Activated T-cell treated with anti-CD3 and anti-CD28 coated beads for 24 hours (primary cell): ENCODE measurements at regions not wholly inside any gene's neighbourhood (a gene's known extent, or its start where the extent isn't known, plus 50 kb on each side); places are given as distances from the start of the nearest gene placed in this dataset.

Experiments used
- DNase-seq: peaks from one replicate; pipeline ENCODE4 v3.0.0-alpha.2; 2020; ENCODE audit warnings: low read depth

- DNase-seq = no peak
Observed at GRCh38 chr16:80418517-80419355, 122.1 kb upstream of the DYNLRB2 start.

- DNase-seq = no peak
Observed at GRCh38 chr16:80417706-80418271, 123.0 kb upstream of the DYNLRB2 start.

- no peak for DNase-seq
Observed at GRCh38 chr16:80408014-80408413, 132.8 kb upstream of the DYNLRB2 start.

GRCh38 chr16:80407265-80407987 is 133.4 kb upstream of the DYNLRB2 start:
- DNase-seq = no peak

- DNase-seq = no peak
Observed at GRCh38 chr16:80404847-80405246, 135.9 kb upstream of the DYNLRB2 start.

GRCh38 chr16:80403894-80404293 is 136.9 kb upstream of the DYNLRB2 start:
- DNase-seq = no peak

- no peak for DNase-seq
Observed at GRCh38 chr16:80390871-80391489, 149.8 kb upstream of the DYNLRB2 start.

GRCh38 chr16:80390046-80390445 is 150.7 kb upstream of the DYNLRB2 start:
- DNase-seq = no peak

GRCh38 chr16:80389338-80389737 is 151.5 kb upstream of the DYNLRB2 start:
- no peak for DNase-seq

GRCh38 chr16:80387318-80387921 is 153.4 kb upstream of the DYNLRB2 start:
- no peak for DNase-seq

GRCh38 chr16:80384862-80385261 is 155.9 kb upstream of the DYNLRB2 start:
- no peak for DNase-seq

- DNase-seq = no peak
Observed at GRCh38 chr16:80380514-80380913, 160.3 kb upstream of the DYNLRB2 start.

GRCh38 chr16:80377096-80377956 is 163.5 kb upstream of the DYNLRB2 start:
- no peak for DNase-seq

GRCh38 chr16:80375973-80376372 is 164.8 kb upstream of the DYNLRB2 start:
- DNase-seq = no peak

- DNase-seq = no peak
Observed at GRCh38 chr16:80375513-80375912, 165.3 kb upstream of the DYNLRB2 start.

GRCh38 chr16:80372341-80372740 is 168.5 kb upstream of the DYNLRB2 start:
- no peak for DNase-seq

GRCh38 chr16:80369138-80369958 is 171.4 kb upstream of the DYNLRB2 start:
- no peak for DNase-seq

GRCh38 chr16:80367037-80367658 is 173.6 kb upstream of the DYNLRB2 start:
- DNase-seq = no peak

GRCh38 chr16:80366023-80366422 is 174.8 kb upstream of the DYNLRB2 start:
- DNase-seq = no peak

- DNase-seq = no peak
Observed at GRCh38 chr16:80362816-80363215, 178.0 kb upstream of the DYNLRB2 start.
